ENCODE measurements at regions not wholly inside any gene's neighbourhood (a gene's known extent, or its start where the extent isn't known, plus 50 kb on each side); places are given as distances from the start of the nearest gene placed in this dataset.

GRCh38 chr5:158017469-158017868 lies 158.5 kb upstream of the CLINT1 start:
- H3K4me1 Mint-ChIP-seq, result peaks cover 30% of the 10 kb centered on the region
- H3K27me3 Mint-ChIP-seq (ENCODE audit: insufficient read depth), result no peaks in the 10 kb centered on the region
- H3K9me3 Mint-ChIP-seq, result no peaks in the 10 kb centered on the region
- Histone ChIP-seq H3K36me3 (ENCODE audit: control insufficient read depth, insufficient read depth, low read length) (no peaks in the 10 kb centered on the region), H3K27ac (ENCODE audit: low read depth, low read length) (no peak overlapping the region), H3K9ac (ENCODE audit: extremely low read depth, low read length, poor library complexity, severe bottlenecking) (no peak overlapping the region), H3K4me1 (ENCODE audit: control insufficient read depth, insufficient read depth, low read length) (peaks cover 16% of the 10 kb centered on the region), H3K27me3 (ENCODE audit: control insufficient read depth, insufficient read depth, low read length, poor library complexity, severe bottlenecking) (no peaks in the 10 kb centered on the region), H3K9me3 (ENCODE audit: control insufficient read depth, low read length) (no peaks in the 10 kb centered on the region), H3K4me3 (ENCODE audit: low read length) (no peak overlapping the region)
- 84 to 86% methylated on average over 1 to 2 of the region's 2 CpGs for WGBS, 2 experiments (ENCODE audit: insufficient coverage in 1 of 2, insufficient read length in 1 of 2)
- H3K4me3 Mint-ChIP-seq, result no peak overlapping the region
- TF ChIP-seq, protein P1, sequence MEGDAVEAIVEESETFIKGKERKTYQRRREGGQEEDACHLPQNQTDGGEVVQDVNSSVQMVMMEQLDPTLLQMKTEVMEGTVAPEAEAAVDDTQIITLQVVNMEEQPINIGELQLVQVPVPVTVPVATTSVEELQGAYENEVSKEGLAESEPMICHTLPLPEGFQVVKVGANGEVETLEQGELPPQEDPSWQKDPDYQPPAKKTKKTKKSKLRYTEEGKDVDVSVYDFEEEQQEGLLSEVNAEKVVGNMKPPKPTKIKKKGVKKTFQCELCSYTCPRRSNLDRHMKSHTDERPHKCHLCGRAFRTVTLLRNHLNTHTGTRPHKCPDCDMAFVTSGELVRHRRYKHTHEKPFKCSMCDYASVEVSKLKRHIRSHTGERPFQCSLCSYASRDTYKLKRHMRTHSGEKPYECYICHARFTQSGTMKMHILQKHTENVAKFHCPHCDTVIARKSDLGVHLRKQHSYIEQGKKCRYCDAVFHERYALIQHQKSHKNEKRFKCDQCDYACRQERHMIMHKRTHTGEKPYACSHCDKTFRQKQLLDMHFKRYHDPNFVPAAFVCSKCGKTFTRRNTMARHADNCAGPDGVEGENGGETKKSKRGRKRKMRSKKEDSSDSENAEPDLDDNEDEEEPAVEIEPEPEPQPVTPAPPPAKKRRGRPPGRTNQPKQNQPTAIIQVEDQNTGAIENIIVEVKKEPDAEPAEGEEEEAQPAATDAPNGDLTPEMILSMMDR (conservative IDR thresholded peaks at IDR 0.05), result no peak
- H3K27ac Mint-ChIP-seq, result no peak overlapping the region
- no peaks in the 10 kb centered on the region for H3K36me3 Mint-ChIP-seq (ENCODE audit: low read depth)
- DNase-seq, result no peak

DNA sequence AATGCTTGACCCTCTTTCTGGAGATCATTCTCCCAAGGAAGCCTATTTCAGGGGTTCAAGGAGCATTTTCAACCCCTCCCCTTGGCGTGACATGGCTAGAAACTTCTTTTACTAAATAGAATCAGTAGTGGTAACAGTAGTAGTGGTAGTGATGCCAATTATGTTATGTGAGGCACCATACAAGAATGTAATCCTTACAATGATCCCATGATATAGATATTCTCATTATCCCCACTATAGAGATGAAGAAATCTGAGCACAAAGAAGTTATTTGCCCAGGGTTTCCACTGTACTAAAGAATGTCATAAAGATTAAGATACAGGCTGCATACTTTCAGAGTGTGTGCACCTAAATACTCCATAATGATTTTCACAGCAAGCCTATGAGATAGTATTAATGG lies 155.4 kb upstream of the CLINT1 start:
- H3K9me3 Mint-ChIP-seq, result no peaks in the 10 kb centered on the region
- H3K36me3 ChIP-seq (ENCODE audit: control insufficient read depth, insufficient read depth, low read length), result no peaks in the 10 kb centered on the region
- no peak overlapping the region for H3K4me3 ChIP-seq (ENCODE audit: low read length)
- no peak overlapping the region for H3K27ac ChIP-seq (ENCODE audit: low read depth, low read length)
- 100% methylated on average over 1 of the region's 1 CpG; no CpG with 5 or more reads in 1 of the 2 experiments for WGBS, 2 experiments (ENCODE audit: insufficient coverage in 1 of 2, insufficient read length in 1 of 2)
- H3K4me3 Mint-ChIP-seq, result no peak overlapping the region
- no peaks in the 10 kb centered on the region for H3K27me3 Mint-ChIP-seq (ENCODE audit: insufficient read depth)
- no peak for DNase-seq
- peaks cover 43% of the 10 kb centered on the region for H3K4me1 Mint-ChIP-seq
- no peak overlapping the region for H3K9ac ChIP-seq (ENCODE audit: extremely low read depth, low read length, poor library complexity, severe bottlenecking)
- H3K27ac Mint-ChIP-seq, result no peak overlapping the region
- peaks cover 28% of the 10 kb centered on the region for H3K4me1 ChIP-seq (ENCODE audit: control insufficient read depth, insufficient read depth, low read length)
- TF ChIP-seq, protein P1 (conservative IDR thresholded peaks at IDR 0.05), result no peak
- H3K27me3 ChIP-seq (ENCODE audit: control insufficient read depth, insufficient read depth, low read length, poor library complexity, severe bottlenecking), result no peaks in the 10 kb centered on the region
- H3K36me3 Mint-ChIP-seq (ENCODE audit: low read depth), result no peaks in the 10 kb centered on the region
- no peaks in the 10 kb centered on the region for H3K9me3 ChIP-seq (ENCODE audit: control insufficient read depth, low read length)

- Histone ChIP-seq H3K27ac (ENCODE audit: low read depth, low read length) (no peak overlapping the region), H3K4me1 (ENCODE audit: control insufficient read depth, insufficient read depth, low read length) (peaks cover 28% of the 10 kb centered on the region), H3K9me3 (ENCODE audit: control insufficient read depth, low read length) (no peaks in the 10 kb centered on the region), H3K9ac (ENCODE audit: extremely low read depth, low read length, poor library complexity, severe bottlenecking) (no peak overlapping the region), H3K4me3 (ENCODE audit: low read length) (no peak overlapping the region), H3K27me3 (ENCODE audit: control insufficient read depth, insufficient read depth, low read length, poor library complexity, severe bottlenecking) (no peaks in the 10 kb centered on the region), H3K36me3 (ENCODE audit: control insufficient read depth, insufficient read depth, low read length) (no peaks in the 10 kb centered on the region)
- H3K9me3 Mint-ChIP-seq, result no peaks in the 10 kb centered on the region
- no peaks in the 10 kb centered on the region for H3K36me3 Mint-ChIP-seq (ENCODE audit: low read depth)
- 24% methylated on average over 6 of the region's 6 CpGs for WGBS, 2 experiments (ENCODE audit: insufficient coverage in 1 of 2, insufficient read length in 1 of 2)
- H3K4me1 Mint-ChIP-seq, result peaks cover 43% of the 10 kb centered on the region
- H3K27me3 Mint-ChIP-seq (ENCODE audit: insufficient read depth), result no peaks in the 10 kb centered on the region
- H3K27ac Mint-ChIP-seq, result no peak overlapping the region
- H3K4me3 Mint-ChIP-seq, result no peak overlapping the region
- TF ChIP-seq, protein P1 (conservative IDR thresholded peaks at IDR 0.05), result peak; percentile 81
- DNase-seq, result peak; percentile 88
Observed at GRCh38 chr5:158013939-158014338, 155.0 kb upstream of the CLINT1 start.

Data from endodermal cell (in vitro differentiated cells).